ENCODE measurements at regions not wholly inside any gene's neighbourhood (a gene's known extent, or its start where the extent isn't known, plus 50 kb on each side); places are given as distances from the start of the nearest gene placed in this dataset.

DNA sequence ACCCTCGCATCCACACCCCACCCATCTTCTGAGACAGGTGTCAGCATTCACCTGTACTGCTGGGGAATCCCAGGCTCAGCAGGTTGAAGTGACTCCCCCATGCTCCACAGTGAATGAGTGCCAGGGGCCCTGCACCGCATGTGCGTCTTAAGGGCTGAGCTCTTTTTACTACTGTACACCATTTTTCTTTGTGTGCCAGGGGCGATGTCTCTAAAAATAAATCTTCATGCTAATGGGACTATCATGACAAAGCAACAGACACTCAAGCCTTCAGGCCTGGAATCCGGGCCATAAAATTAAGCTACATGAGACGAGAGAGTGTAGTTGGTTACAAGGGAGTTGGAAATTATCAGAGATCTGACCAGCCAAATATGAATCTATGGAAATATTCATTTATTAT, 294.8 kb downstream of the LPIN1 start:
- TF ChIP-seq POLR2AphosphoS5 (IDR thresholded peaks at IDR 0.05; ENCODE audit: insufficient read depth in 1 of 2, low read depth in 1 of 2) (no peak), POLR2A (IDR thresholded peaks at IDR 0.05) (no peak), CTCF (IDR thresholded peaks at IDR 0.05) (no peak)
